Lower leg skin (tissue), 4 donors: ENCODE measurements at regions not wholly inside any gene's neighbourhood (a gene's known extent, or its start where the extent isn't known, plus 50 kb on each side); places are given as distances from the start of the nearest gene placed in this dataset.
"Not testable (repeated sequence)": the region's sequence is repeated elsewhere in the genome, so short reads cannot be mapped to it uniquely, and the experiment has no call there.

Source experiments
- DNase-seq, 2 donors: peaks; one replicate each; pipeline ENCODE4 v3.0.0-alpha.2; 2019; ENCODE audit warnings: low spot score in 2 of 2
- H3K4me3 ChIP-seq: fragments of 200-600 bp; sonication (generic); 2 replicates; pipeline ENCODE4 v1.5.1; 2017; ENCODE audit warnings: mild to moderate bottlenecking, low read depth; ENCODE audit not compliant: poor library complexity, severe bottlenecking
- POLR2A ChIP-seq, 2 donors: fragments of 450-650 bp; IDR thresholded peaks; one replicate each; pipeline ENCODE4 v1.6.1; 2016 to 2017; ENCODE audit warnings: antibody characterized with exemption in 2 of 2, mild to moderate bottlenecking in 1 of 2, moderate library complexity in 1 of 2
- WGBS, 2 donors: methylation state at CpG; one replicate each; pipeline ENCODE4 v1.1.5; 2018; 5-methylcytosine and 5-hydroxymethylcytosine counted together
- intact Hi-C: fragments of 100-400 bp; cut with DNase I; formaldehyde crosslinking; loops from one replicate; pipeline ENCODE4 v1.15.0; 2023; ENCODE audit warnings: low total_unique reads
- TF ChIP-seq, protein P1 (sequence below), 3 donors: fragments of 450-650 bp; IDR thresholded peaks; one replicate each; pipeline ENCODE4 v1.5.1; 2016; ENCODE audit warnings: antibody characterized with exemption in 3 of 3, mild to moderate bottlenecking in 3 of 3, moderate library complexity in 2 of 3

DNA sequence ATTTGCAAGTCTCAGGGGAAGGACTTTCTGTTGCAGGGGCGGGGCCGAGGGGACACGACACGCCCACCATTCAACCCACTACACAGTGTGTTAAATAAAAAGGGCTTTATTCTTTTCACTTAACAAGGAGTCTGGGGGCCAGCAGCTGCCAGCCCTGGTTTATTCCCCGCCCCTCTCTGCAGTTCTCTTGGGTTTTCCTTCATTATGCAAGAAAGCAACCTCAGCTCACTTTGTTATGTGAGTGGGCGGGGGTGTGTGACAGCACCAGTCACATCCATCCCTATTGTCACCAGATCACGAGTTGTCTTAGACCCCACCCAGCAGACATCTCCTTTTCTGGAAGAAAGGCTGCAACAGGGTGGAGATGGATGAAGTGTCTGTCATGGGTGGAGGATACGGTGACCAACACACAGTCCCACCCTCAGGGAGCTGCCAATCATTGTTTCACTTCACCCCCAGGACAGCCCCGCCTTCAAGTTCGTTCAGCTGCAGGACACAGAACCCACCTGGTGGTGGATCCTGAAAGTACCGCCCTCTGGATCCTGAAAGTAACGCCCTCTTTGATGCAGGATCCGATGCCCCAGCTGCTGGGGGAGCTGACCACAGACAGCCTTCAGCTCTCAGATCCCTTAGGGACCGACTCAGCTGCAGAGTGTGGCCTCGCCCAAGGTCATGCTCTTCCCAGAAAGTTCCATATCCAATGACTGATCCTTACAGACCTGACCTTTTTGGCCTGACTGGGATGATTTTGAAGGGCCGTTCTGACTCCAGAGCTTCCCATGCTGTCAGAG, 79.6 kb downstream of the SMIM20 start:
- intact Hi-C loops: no loop called here
- DNase-seq: peak in 1 of 2 donors; percentile 22

DNA sequence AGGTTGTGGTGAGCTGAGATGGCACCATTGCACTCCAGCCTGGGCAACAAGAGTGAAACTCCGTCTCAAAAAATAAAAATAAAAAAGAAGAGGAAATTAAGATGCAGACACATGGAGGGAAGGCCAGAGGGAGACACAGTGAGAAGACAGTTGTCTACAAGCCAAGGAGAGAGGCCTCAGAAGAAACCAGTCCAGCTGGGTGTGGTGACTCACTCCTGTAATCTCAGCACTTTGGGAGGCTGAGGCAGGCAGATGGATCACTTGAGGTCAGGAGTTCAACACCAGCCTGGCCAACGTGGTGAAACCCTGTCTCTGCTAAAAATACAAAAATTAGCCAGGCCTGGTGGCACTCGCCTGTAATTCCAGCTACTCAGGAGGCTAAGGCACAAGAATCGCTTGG, 80.6 kb downstream of the SMIM20 start:
- DNase-seq, intact Hi-C loops, H3K4me3 ChIP-seq: not testable (repeated sequence)
- WGBS, 2 donors: 49 to 59% methylated on average over 4 of the region's 4 CpGs

More for the DNA sequence above, 79.6 kb downstream of the SMIM20 start:
- TF ChIP-seq, protein P1, sequence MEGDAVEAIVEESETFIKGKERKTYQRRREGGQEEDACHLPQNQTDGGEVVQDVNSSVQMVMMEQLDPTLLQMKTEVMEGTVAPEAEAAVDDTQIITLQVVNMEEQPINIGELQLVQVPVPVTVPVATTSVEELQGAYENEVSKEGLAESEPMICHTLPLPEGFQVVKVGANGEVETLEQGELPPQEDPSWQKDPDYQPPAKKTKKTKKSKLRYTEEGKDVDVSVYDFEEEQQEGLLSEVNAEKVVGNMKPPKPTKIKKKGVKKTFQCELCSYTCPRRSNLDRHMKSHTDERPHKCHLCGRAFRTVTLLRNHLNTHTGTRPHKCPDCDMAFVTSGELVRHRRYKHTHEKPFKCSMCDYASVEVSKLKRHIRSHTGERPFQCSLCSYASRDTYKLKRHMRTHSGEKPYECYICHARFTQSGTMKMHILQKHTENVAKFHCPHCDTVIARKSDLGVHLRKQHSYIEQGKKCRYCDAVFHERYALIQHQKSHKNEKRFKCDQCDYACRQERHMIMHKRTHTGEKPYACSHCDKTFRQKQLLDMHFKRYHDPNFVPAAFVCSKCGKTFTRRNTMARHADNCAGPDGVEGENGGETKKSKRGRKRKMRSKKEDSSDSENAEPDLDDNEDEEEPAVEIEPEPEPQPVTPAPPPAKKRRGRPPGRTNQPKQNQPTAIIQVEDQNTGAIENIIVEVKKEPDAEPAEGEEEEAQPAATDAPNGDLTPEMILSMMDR (IDR thresholded peaks at IDR 0.05): no peak
- no peak for TF ChIP-seq POLR2A (IDR thresholded peaks at IDR 0.05)
- no peak overlapping the region for H3K4me3 ChIP-seq
- WGBS, 2 donors: 66 to 67% methylated on average over 15 to 16 of the region's 16 CpGs

DNA sequence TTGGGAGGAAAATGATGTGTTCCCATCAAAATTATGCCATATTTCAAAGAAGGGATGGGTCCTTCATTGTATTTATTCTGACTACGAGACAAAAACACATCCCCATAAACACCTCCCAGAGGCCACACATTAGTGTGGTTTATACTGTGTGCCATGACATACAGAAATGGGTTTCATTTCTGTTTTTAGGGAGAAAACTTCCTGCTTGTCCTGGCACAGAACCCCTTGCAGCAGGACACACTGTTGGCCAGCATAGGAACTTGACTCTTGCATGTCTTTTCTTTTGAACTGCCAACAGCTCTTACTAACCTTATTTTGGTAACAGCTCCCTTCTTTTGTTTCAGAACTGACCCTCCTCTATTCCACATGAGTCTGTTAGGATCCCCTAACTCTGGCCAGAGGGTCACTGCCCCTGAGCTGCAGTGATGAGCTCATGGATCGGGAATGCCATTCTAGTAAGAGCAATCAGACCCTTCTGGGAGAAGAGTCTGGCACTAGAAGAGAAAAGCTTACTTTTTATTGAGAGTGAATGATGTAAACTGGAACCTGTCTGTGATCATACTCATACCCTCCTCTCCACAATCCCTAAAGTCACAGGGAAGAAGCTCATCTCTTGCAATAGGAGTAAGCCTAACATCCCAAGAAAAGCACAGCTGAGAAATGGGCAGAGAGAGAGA, 86.4 kb downstream of the SMIM20 start:
- TF ChIP-seq POLR2A (IDR thresholded peaks at IDR 0.05): no peak
- TF ChIP-seq, protein P1 (IDR thresholded peaks at IDR 0.05): no peak
- WGBS, 2 donors: 70% methylated on average over 2 of the region's 2 CpGs
- H3K4me3 ChIP-seq: no peak overlapping the region
- intact Hi-C loops: no loop called here
- DNase-seq: no peak

DNA sequence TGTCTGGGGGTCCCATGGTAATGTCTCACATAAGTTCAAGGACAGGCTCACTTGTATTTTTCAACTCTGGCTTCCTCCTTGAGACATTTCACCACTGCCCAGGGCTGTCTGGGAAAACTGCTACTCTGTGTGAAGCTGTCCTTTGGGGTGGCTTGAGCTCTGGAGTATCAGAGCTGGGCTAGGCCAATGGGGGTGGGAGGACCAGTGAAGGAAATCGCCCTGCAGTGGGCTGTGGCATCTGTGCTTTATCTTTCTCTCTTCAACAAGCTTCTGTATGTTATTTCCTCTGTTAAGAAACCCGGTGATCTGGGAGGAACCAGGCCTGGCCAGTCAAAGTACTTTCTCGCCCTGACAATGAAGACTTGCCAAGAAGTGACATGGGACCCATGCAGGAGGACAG, 87.4 kb downstream of the SMIM20 start:
- no peak for TF ChIP-seq POLR2A (IDR thresholded peaks at IDR 0.05)
- intact Hi-C loops: no loop called here
- WGBS, 2 donors: 81 to 85% methylated on average over 3 of the region's 3 CpGs
- no peak overlapping the region for H3K4me3 ChIP-seq
- DNase-seq: no peak

DNA sequence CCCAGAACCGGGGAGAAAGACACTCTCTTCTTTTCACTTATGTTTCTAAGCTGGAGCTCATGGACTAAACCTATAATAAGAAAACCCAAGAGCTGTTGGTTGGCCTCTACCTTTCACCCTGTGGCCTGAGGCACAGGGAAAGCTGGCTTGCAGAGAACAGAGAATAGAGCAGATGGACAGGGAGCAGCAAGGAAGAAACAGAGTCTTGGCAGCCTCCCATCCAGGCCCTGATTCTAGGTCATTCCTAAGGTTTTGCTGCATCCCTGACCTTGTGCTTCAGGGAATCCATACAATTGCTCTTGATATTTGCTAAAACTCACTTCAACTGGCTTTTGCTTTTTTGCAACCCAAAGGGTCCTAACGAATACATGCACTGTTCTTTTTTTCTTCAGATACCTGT, 87.8 kb downstream of the SMIM20 start:
- 88 to 93% methylated on average over 2 of the region's 2 CpGs for WGBS, 2 donors

DNA sequence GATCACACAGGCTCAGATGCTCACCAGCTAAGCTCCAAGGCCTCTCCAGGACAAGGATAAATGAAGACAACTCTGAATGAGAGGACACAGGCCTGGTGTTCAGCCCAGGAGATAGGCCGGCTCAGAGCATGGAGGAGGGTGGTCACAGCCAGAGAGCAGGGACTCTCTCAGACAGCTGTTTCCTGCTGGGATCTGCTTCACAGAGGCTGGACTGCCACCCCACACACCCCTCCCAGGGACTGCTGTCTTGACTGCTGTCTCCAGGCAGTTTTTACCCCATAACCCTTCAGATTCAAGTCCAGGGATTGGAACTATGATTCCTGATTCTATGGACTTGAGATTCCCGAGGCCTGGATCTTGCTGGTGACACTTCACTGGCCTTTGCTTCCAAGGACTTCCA, 89.0 kb downstream of the SMIM20 start:
- H3K4me3 ChIP-seq: no peak overlapping the region
- TF ChIP-seq POLR2A (IDR thresholded peaks at IDR 0.05): no peak
- TF ChIP-seq, protein P1 (IDR thresholded peaks at IDR 0.05): no peak
- DNase-seq: peak in 1 of 2 donors; percentile 70
- intact Hi-C loops: no loop called here
- 76 to 85% methylated on average over 2 of the region's 2 CpGs for WGBS, 2 donors

More for the DNA sequence above, 87.8 kb downstream of the SMIM20 start:
- H3K4me3 ChIP-seq: no peak overlapping the region
- no peak for TF ChIP-seq POLR2A (IDR thresholded peaks at IDR 0.05)
- TF ChIP-seq, protein P1 (IDR thresholded peaks at IDR 0.05): no peak
- intact Hi-C loops: no loop called here
- no peak for DNase-seq
